HG03565 (cell line): ENCODE measurements at regions not wholly inside any gene's neighbourhood (a gene's known extent, or its start where the extent isn't known, plus 50 kb on each side); places are given as distances from the start of the nearest gene placed in this dataset.

Experiments used
- ATAC-seq: cut with Tn5 transposase; IDR thresholded peaks from one replicate; pipeline ENCODE4 v1.9.1; 2021; ENCODE audit warnings: mild to moderate bottlenecking, moderate library complexity; ENCODE audit not compliant: unreplicated experiment

GRCh38 chr20:60529149-60529548 lies 570.9 kb downstream of the CDH26 start:
- no peak for ATAC-seq

- ATAC-seq: no peak
Measured at GRCh38 chr20:60535211-60535610, 577.0 kb downstream of the CDH26 start.

- ATAC-seq: no peak
Measured at GRCh38 chr20:60540591-60540990, 582.4 kb downstream of the CDH26 start.

- ATAC-seq: no peak
Measured at GRCh38 chr20:60541991-60542390, 583.8 kb downstream of the CDH26 start.

- no peak for ATAC-seq
Measured at GRCh38 chr20:60543598-60543997, 585.4 kb downstream of the CDH26 start.

- ATAC-seq: no peak
Measured at GRCh38 chr20:60553095-60553494, 594.9 kb downstream of the CDH26 start.

GRCh38 chr20:60558486-60558885 lies 600.3 kb downstream of the CDH26 start:
- ATAC-seq: no peak

GRCh38 chr20:60559462-60559861 lies 601.2 kb downstream of the CDH26 start:
- no peak for ATAC-seq

GRCh38 chr20:60561052-60561451 lies 602.8 kb downstream of the CDH26 start:
- ATAC-seq: no peak

- no peak for ATAC-seq
Measured at GRCh38 chr20:60565083-60565482, 606.9 kb downstream of the CDH26 start.

GRCh38 chr20:60565551-60565950 lies 607.3 kb downstream of the CDH26 start:
- ATAC-seq: no peak

GRCh38 chr20:60569116-60569515 lies 610.9 kb downstream of the CDH26 start:
- no peak for ATAC-seq

- no peak for ATAC-seq
Measured at GRCh38 chr20:60570481-60571277, 612.5 kb downstream of the CDH26 start.

GRCh38 chr20:60573003-60573680 lies 614.9 kb downstream of the CDH26 start:
- ATAC-seq: no peak

- ATAC-seq: no peak
Measured at GRCh38 chr20:60576236-60576635, 618.0 kb downstream of the CDH26 start.

GRCh38 chr20:60579941-60580515 lies 621.8 kb downstream of the CDH26 start:
- ATAC-seq: no peak

- ATAC-seq: no peak
Measured at GRCh38 chr20:60581606-60582115, 623.4 kb downstream of the CDH26 start.

- ATAC-seq: no peak
Measured at GRCh38 chr20:60583741-60584140, 625.5 kb downstream of the CDH26 start.

GRCh38 chr20:60584221-60584620 lies 626.0 kb downstream of the CDH26 start:
- no peak for ATAC-seq

GRCh38 chr20:60585651-60586050 lies 627.4 kb downstream of the CDH26 start:
- no peak for ATAC-seq

GRCh38 chr20:60586269-60587050 lies 628.2 kb downstream of the CDH26 start:
- ATAC-seq: no peak
